HUES48 (cell line): ENCODE measurements at regions not wholly inside any gene's neighbourhood (a gene's known extent, or its start where the extent isn't known, plus 50 kb on each side); places are given as distances from the start of the nearest gene placed in this dataset.
"Not testable (repeated sequence)": the region's sequence is repeated elsewhere in the genome, so short reads cannot be mapped to it uniquely, and the experiment has no call there.

Experiments
- H3K27ac ChIP-seq: one replicate; pipeline ENCODE4 v1.7.0; 2013; ENCODE audit warnings: low read depth, low read length, inconsistent platforms
- H3K27me3 ChIP-seq: 2 replicates; pipeline ENCODE4 v1.6.1; 2013; ENCODE audit warnings: mild to moderate bottlenecking, low read length; ENCODE audit not compliant: control insufficient read depth, insufficient read depth
- H3K36me3 ChIP-seq: 2 replicates; pipeline ENCODE4 v1.6.1; 2013; ENCODE audit warnings: low read length; ENCODE audit not compliant: control insufficient read depth, insufficient read depth
- H3K4me1 ChIP-seq: 2 replicates; pipeline ENCODE4 v1.6.1; 2013; ENCODE audit warnings: mild to moderate bottlenecking, low read length; ENCODE audit not compliant: control insufficient read depth, insufficient read depth
- H3K4me3 ChIP-seq: 2 replicates; pipeline ENCODE4 v1.5.1; 2013; ENCODE audit warnings: mild to moderate bottlenecking, low read depth, low read length
- H3K9ac ChIP-seq: 2 replicates; pipeline ENCODE4 v1.6.1; 2013; ENCODE audit warnings: mild to moderate bottlenecking, low read depth, low read length, moderate library complexity
- H3K9me3 ChIP-seq: 2 replicates; pipeline ENCODE4 v1.6.1; 2013; ENCODE audit warnings: low read length; ENCODE audit not compliant: control insufficient read depth, insufficient read depth

DNA sequence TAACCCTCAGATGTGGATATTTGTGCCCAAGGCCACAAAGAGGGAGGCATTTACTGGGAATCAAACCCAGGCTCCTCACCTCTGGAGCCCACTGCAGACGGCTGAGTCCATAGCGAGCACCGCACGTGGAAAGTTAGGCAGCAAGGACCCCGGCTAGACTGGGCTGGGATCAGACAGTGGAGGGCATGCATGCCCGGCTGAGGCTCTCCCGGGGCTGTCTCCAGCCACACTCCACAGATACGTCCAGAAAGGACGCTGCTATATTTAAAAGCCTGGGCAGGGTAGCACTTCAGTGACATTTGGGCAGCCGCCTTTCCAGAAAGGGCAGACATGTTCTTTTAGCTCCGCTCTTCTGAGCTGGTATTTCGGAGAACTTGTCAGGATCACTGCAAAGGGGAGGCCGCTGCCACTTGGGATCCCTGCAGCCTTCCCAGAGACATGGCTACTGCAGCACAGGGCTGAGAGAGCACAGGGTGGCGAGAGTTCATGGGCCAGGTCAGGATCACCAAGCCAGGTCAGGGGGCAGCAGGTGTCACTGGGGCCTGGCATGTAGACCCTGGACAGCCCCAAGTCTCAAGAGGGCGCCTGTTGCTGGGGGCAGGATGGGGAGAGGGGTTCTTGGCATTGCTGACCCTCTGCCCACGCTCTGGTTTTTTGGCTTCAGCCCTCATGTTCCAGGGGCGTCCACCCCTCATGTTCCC, 121.7 kb downstream of the PHETA1 start:
- Histone ChIP-seq H3K4me3 (no peak overlapping the region), H3K27ac (no peak overlapping the region), H3K9me3 (0 out of 2 replicates have a peak, but pooled peaks cover 4% of the 10 kb centered on the region), H3K36me3 (no peaks in the 10 kb centered on the region), H3K27me3 (no peaks in the 10 kb centered on the region), H3K4me1 (no peaks in the 10 kb centered on the region), H3K9ac (no peak overlapping the region)

DNA sequence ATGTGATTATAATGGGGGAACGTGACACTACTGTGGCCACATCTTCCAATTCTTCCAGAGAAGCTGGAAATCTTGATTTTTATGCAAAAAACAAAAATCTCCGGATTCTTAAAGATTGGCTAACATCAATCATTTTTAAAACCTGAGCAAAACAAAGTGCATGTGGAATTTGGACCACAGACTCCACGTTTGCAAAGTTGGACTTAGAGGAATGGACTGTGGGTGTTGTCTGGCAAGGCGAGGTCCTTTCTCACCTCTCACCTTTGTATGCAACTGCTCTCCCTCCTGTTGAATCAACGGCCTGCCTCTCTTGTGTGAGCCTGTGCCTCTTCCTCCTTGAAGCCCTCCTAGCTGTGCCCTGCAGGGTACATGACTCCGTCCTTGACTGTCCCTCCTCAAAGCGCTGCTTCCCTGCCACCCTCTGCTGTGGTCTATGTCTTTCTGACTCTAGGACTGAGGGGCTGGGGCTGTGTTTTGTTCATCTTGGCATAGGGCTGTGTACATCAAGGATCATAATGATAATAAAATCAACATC, 122.4 kb downstream of the PHETA1 start:
- H3K9ac ChIP-seq = no peak overlapping the region
- no peaks in the 10 kb centered on the region for H3K4me1 ChIP-seq
- H3K9me3 ChIP-seq = 0 out of 2 replicates have a peak, but pooled peaks cover 4% of the 10 kb centered on the region
- H3K36me3 ChIP-seq = no peaks in the 10 kb centered on the region
- H3K27me3 ChIP-seq = no peaks in the 10 kb centered on the region
- no peak overlapping the region for H3K4me3 ChIP-seq
- no peak overlapping the region for H3K27ac ChIP-seq

DNA sequence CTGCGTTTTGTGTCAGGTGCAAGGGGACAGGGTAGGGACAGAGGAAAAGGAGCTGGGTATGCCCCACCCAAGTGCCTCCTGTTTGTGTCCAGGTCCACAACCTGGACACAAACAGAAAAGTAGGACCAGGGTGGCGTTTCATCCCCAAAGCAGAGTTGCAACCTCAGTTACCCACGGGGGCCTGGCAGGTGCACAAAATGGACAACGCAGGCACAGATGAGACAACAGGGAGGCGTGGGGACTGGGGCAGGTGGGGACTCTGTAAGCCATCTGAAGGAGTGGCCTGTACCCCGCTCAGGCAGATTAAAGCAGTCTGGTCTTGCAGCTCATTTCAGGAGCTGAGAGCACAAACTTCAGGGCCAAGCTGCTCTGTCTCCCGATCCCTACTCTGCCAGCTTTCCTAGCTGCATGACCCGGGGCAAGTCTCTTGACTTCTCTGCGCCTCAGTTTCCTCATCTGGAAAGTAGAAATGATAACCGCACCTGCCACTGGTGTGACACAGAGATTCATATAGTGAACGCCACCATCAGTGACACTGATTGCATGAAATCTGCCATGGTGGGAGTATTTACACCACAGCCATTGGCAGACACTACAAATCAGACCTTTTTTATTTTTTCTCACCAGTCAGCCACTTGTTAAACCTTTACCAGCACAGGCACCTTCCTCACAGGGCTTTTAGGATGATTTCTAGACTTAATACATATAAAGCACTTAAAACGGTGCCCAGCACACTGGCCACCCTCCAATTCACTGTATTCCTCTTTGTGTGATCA, 123.0 kb downstream of the PHETA1 start:
- no peaks in the 10 kb centered on the region for H3K27me3 ChIP-seq
- no peak overlapping the region for H3K9ac ChIP-seq
- H3K4me1 ChIP-seq = no peaks in the 10 kb centered on the region
- H3K36me3 ChIP-seq = no peaks in the 10 kb centered on the region
- 0 out of 2 replicates have a peak, but pooled peaks cover 4% of the 10 kb centered on the region for H3K9me3 ChIP-seq
- H3K27ac ChIP-seq = no peak overlapping the region
- no peak overlapping the region for H3K4me3 ChIP-seq

DNA sequence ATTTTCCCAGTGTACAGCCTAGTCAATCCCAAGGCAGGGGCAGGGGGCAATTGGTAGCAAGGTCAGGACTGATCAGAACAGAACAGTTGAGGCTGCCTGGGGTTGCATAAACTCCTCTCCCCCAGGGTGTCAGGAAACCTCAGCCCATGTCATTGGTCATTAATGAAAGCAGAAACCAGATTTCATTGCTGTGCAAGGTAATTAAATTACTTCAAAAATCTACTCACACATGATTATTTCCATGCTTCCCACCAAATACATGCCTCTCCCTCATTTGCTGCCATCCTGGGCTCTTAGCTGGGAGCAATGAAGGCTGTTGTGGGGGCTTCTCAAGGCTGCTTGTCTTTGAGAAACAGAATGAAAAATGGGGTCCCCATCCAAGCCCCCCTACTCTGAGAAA, 124.2 kb downstream of the PHETA1 start:
- no peaks in the 10 kb centered on the region for H3K36me3 ChIP-seq
- no peak overlapping the region for H3K9ac ChIP-seq
- no peak overlapping the region for H3K4me3 ChIP-seq
- 0 out of 2 replicates have a peak, but pooled peaks cover 4% of the 10 kb centered on the region for H3K9me3 ChIP-seq
- H3K4me1 ChIP-seq = no peaks in the 10 kb centered on the region
- no peaks in the 10 kb centered on the region for H3K27me3 ChIP-seq
- no peak overlapping the region for H3K27ac ChIP-seq

DNA sequence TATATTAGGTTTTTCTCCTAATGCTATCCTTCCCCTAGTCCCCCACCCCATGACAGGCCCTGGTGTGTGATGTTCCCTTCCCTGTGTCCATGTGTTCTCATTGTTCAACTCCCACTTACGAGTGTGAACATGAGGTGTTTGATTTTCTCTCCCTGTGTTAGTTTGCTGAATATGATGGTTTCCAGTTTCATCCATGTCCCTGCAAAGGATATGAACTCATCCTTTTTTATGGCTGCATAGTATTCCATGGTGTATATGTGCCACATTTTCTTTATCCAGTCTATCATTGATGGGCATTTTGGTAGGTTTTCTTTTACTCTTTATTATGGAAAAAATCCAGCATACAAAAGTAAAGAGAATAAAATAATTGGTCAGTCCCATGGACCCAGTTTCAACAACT, 126.1 kb downstream of the PHETA1 start:
- H3K27ac ChIP-seq, H3K36me3 ChIP-seq, H3K27me3 ChIP-seq: not testable (repeated sequence)

DNA sequence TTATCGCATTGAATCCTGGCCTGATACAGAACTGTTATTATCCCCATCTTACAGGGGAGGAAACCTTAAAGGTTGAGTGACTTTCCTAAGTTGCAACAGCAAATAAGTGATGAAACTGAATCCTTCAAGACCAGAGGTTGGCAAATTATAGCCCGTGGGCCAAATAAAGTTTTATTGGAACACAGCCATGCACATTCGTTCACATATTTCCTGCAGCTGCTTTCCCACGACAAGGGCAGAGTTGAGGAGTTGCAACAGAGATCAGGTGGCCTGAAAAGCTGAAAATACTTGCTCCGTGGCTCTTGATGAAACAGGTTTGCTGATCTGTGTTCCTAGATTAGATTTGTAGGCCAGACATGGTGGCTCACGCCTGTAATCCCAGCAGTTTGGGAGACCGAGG, 126.7 kb downstream of the PHETA1 start:
- H3K27me3 ChIP-seq = no peaks in the 10 kb centered on the region
- no peak overlapping the region for H3K4me3 ChIP-seq
- H3K27ac ChIP-seq = no peak overlapping the region
- H3K36me3 ChIP-seq = no peaks in the 10 kb centered on the region
- H3K4me1 ChIP-seq = no peaks in the 10 kb centered on the region
- H3K9me3 ChIP-seq = 0 out of 2 replicates have a peak, but pooled peaks cover 4% of the 10 kb centered on the region
- H3K9ac ChIP-seq = no peak overlapping the region

More for the DNA sequence above, 126.1 kb downstream of the PHETA1 start:
- H3K4me3 ChIP-seq, H3K9ac ChIP-seq, H3K9me3 ChIP-seq, H3K4me1 ChIP-seq: not testable (repeated sequence)

DNA sequence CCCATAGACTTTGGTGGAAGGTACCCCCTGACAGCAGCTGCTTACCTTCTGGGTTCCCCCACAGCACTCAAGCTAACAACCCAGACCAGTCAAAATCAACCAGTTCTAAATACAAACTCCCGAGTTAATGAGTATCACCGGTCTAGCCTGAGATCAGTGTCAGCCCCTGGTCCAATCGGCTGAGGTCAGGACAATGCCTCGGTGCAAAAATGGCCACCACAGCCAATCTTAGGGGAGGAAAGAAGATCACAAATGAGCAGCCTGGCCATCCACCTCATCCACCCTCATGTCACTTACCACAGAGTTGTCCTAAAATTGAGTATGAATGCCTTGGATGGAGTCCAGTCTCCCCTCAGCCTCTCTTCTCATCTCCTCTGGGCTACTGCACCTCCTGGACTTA, 128.5 kb downstream of the PHETA1 start:
- 0 out of 2 replicates have a peak, but pooled peaks cover 4% of the 10 kb centered on the region for H3K9me3 ChIP-seq
- H3K36me3 ChIP-seq = no peaks in the 10 kb centered on the region
- no peaks in the 10 kb centered on the region for H3K27me3 ChIP-seq
- H3K27ac ChIP-seq = no peak overlapping the region
- no peak overlapping the region for H3K4me3 ChIP-seq
- no peaks in the 10 kb centered on the region for H3K4me1 ChIP-seq
- H3K9ac ChIP-seq = no peak overlapping the region

DNA sequence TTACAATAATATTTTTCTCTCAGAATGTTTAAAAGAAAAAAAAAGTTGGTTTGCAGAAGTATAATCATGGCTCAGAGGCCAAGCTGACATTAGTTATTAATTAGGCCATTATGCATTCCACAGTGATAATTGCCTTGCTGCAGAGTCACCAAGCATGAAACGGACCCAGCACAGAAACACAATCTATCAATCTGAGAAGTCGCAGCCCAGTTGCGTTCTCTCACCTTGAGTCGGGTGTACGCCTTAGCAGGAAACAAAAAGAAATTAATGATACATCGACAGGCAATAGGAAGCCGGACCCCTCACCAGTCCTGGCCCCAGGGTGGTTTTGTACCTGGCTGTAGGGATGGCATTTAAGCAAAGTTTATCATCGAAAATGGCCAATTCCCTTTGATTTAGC, 129.7 kb downstream of the PHETA1 start:
- Histone ChIP-seq H3K36me3 (no peaks in the 10 kb centered on the region), H3K4me3 (no peak overlapping the region), H3K9ac (no peak overlapping the region), H3K27ac (no peak overlapping the region), H3K27me3 (no peaks in the 10 kb centered on the region), H3K4me1 (no peaks in the 10 kb centered on the region), H3K9me3 (0 out of 2 replicates have a peak, but pooled peaks cover 3% of the 10 kb centered on the region)

DNA sequence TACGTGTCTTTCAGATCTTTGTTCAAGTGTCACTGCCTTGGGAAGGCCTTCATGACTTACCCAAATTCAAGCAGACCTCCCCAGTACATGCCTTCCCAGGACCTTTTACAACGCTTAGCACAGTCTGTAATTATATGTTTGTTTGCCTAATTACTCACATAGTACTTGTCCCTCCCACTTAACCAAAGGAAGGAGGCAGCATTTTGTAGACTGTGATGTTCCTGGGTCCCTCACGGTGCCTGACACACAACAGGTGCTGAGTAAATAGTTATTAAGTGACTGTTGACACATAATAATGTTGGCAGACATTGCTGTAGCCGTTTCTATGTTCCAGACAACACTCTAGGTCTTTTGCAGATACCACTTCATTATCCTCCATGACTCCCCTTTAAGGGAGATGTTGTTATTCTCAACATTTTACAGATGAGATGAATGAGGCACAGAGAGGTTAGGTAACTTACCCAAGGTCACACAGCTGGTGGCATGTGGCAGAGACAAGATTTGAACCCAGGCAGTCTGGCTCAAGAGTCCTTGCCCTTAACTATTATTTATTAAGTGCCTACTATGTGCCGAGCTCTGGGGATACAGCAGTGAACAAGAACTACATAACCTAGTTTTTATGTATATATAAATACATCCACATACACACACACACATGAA, 130.7 kb downstream of the PHETA1 start:
- Histone ChIP-seq H3K4me3 (no peak overlapping the region), H3K9me3 (no peaks in the 10 kb centered on the region), H3K9ac (no peak overlapping the region), H3K36me3 (no peaks in the 10 kb centered on the region), H3K27ac (no peak overlapping the region), H3K4me1 (no peaks in the 10 kb centered on the region), H3K27me3 (no peaks in the 10 kb centered on the region)

DNA sequence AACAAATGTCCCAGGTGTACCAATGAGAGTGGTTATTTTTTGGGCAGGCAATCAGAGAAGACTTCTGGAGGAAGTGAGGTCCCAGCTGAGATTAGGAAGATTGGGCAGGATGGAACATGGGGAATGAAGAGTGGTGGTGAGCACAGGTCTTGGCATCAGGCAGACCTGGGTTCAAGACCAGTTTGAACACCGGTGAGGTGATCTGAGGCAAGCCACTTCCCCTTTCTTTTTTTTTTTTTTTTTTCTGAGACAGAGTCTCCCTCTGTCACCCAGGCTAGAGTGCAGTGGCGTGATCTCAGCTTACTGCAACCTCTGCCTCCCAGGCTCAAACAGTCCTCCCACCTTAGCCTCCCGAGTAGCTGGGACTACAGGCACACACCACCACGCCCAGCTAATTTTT, 134.4 kb downstream of the PHETA1 start:
- H3K27me3 ChIP-seq, H3K36me3 ChIP-seq, H3K9me3 ChIP-seq, H3K4me3 ChIP-seq, H3K9ac ChIP-seq, H3K4me1 ChIP-seq, H3K27ac ChIP-seq: not testable (repeated sequence)

DNA sequence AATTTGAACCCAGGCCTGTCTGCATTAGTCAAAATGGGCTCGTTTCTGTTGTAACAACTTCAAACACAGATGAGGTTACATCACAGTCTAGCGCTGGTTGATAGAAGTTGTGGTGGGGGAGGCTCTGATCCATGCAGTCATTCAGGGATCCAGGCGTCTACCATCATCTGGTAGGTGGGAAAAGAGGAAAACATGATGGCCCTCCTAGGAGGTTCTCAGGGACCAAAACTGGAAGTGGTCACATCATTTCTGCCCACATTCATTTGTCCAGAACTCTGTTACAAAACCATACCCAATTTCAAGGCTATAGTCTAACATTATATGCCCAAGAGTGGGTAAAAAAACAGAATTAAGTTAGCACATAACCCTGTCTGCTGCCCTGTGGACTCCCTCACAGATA, 135.1 kb downstream of the PHETA1 start:
- Histone ChIP-seq H3K27me3 (no peaks in the 10 kb centered on the region), H3K9me3 (no peaks in the 10 kb centered on the region), H3K9ac (no peak overlapping the region)

More for the DNA sequence above, 135.1 kb downstream of the PHETA1 start:
- no peak overlapping the region for H3K4me3 ChIP-seq
- no peaks in the 10 kb centered on the region for H3K4me1 ChIP-seq
- H3K36me3 ChIP-seq = no peaks in the 10 kb centered on the region
- no peak overlapping the region for H3K27ac ChIP-seq
